Globus pallidus (tissue), 1 donor: ENCODE measurements at regions not wholly inside any gene's neighbourhood (a gene's known extent, or its start where the extent isn't known, plus 50 kb on each side); places are given as distances from the start of the nearest gene placed in this dataset.

ENCODE experiments used
- DNase-seq: peaks from one replicate; pipeline ENCODE4 v3.0.0-alpha.2; 2015; ENCODE audit warnings: low spot score

- DNase-seq: peak; percentile 48
Observed at GRCh38 chr3:10738688-10739372, 77.2 kb upstream of the SLC6A11 start.

GRCh38 chr3:10740954-10741353 lies 75.1 kb upstream of the SLC6A11 start:
- DNase-seq: no peak

- no peak for DNase-seq
Observed at GRCh38 chr3:10741891-10742671, 73.9 kb upstream of the SLC6A11 start.

GRCh38 chr3:10743366-10744097 lies 72.5 kb upstream of the SLC6A11 start:
- DNase-seq: no peak

GRCh38 chr3:10744098-10744465 lies 71.9 kb upstream of the SLC6A11 start:
- DNase-seq: no peak

- no peak for DNase-seq
Observed at GRCh38 chr3:10745392-10745791, 70.6 kb upstream of the SLC6A11 start.

- no peak for DNase-seq
Observed at GRCh38 chr3:10746001-10746400, 70.0 kb upstream of the SLC6A11 start.

GRCh38 chr3:10746684-10747083 lies 69.3 kb upstream of the SLC6A11 start:
- DNase-seq: no peak

GRCh38 chr3:10747341-10747740 lies 68.7 kb upstream of the SLC6A11 start:
- DNase-seq: no peak

- no peak for DNase-seq
Observed at GRCh38 chr3:10748040-10748439, 68.0 kb upstream of the SLC6A11 start.

- no peak for DNase-seq
Observed at GRCh38 chr3:10753964-10754363, 62.1 kb upstream of the SLC6A11 start.

GRCh38 chr3:10756546-10756945 lies 59.5 kb upstream of the SLC6A11 start:
- DNase-seq: no peak

GRCh38 chr3:10757021-10757820 lies 58.8 kb upstream of the SLC6A11 start:
- DNase-seq: no peak

- DNase-seq: no peak
Observed at GRCh38 chr3:10757821-10758130, 58.3 kb upstream of the SLC6A11 start.

- DNase-seq: peak; percentile 90
Observed at GRCh38 chr3:10758304-10759037, 57.6 kb upstream of the SLC6A11 start.

GRCh38 chr3:10759495-10759894 lies 56.5 kb upstream of the SLC6A11 start:
- DNase-seq: no peak

- no peak for DNase-seq
Observed at GRCh38 chr3:10760199-10760598, 55.8 kb upstream of the SLC6A11 start.

GRCh38 chr3:10761583-10761982 lies 54.4 kb upstream of the SLC6A11 start:
- no peak for DNase-seq

- no peak for DNase-seq
Observed at GRCh38 chr3:10762116-10762515, 53.9 kb upstream of the SLC6A11 start.

- DNase-seq: no peak
Observed at GRCh38 chr3:10762611-10763247, 53.3 kb upstream of the SLC6A11 start.

GRCh38 chr3:10763248-10763620 lies 52.8 kb upstream of the SLC6A11 start:
- DNase-seq: no peak
